VCaP (cell line): ENCODE measurements at regions not wholly inside any gene's neighbourhood (a gene's known extent, or its start where the extent isn't known, plus 50 kb on each side); places are given as distances from the start of the nearest gene placed in this dataset.

Source experiments
- H3K27ac ChIP-seq: fragments of 450-650 bp; 2 replicates; pipeline ENCODE4 v1.5.1; 2017
- TF ChIP-seq, protein P1 (sequence below): fragments of 450-650 bp; conservative IDR thresholded peaks from 2 replicates; pipeline ENCODE4 v1.5.1; 2017; ENCODE audit warnings: mild to moderate bottlenecking, moderate library complexity

DNA sequence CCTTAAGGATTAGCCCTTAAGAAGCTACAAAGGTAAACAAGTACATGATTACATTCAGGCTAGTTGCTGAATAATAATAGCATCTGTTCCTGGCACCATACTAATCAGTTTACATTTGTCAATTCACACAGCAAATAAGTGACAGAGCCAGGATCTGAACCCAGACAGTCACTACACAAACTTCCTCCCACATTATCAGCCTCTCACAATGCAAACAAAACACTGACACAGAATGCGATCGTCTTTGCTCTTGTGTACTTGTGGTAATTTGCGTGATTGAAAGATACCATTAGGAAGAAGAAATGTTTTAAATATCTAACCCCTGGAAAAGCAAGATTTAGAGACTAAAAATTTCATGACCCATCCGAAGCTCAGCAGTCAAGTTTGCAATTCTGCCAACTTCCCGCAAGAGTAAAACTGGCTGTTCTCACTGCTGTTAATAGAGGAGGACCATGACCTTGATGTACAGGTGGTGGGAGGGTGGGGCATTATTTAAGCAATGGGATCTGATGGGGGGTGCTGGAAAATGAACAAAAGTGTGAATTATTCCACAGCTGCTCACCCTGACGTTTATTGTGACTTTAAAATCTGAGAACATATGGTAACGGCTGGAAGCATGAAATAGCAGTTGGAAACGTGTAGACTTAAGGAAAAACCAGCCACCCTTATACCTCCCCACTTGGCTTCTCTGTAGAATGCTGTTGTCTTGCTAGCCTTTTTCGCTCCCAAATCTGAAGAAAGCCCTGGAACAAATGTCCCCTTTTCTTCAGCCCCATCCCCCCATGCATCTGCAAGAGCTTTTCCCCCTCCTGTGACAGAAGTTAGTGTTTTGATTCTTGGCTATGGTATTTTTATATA, 95.3 kb upstream of the ARMC2 start:
- TF ChIP-seq, protein P1, sequence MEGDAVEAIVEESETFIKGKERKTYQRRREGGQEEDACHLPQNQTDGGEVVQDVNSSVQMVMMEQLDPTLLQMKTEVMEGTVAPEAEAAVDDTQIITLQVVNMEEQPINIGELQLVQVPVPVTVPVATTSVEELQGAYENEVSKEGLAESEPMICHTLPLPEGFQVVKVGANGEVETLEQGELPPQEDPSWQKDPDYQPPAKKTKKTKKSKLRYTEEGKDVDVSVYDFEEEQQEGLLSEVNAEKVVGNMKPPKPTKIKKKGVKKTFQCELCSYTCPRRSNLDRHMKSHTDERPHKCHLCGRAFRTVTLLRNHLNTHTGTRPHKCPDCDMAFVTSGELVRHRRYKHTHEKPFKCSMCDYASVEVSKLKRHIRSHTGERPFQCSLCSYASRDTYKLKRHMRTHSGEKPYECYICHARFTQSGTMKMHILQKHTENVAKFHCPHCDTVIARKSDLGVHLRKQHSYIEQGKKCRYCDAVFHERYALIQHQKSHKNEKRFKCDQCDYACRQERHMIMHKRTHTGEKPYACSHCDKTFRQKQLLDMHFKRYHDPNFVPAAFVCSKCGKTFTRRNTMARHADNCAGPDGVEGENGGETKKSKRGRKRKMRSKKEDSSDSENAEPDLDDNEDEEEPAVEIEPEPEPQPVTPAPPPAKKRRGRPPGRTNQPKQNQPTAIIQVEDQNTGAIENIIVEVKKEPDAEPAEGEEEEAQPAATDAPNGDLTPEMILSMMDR: no peak
- peak overlapping the region; percentile 73 for H3K27ac ChIP-seq

GRCh38 chr6:108755257-108756240, 92.7 kb upstream of the ARMC2 start:
- TF ChIP-seq, protein P1: no peak
- no peak overlapping the region for H3K27ac ChIP-seq

- TF ChIP-seq, protein P1: no peak
- no peak overlapping the region for H3K27ac ChIP-seq
Observed at GRCh38 chr6:108757357-108757756, 90.9 kb upstream of the ARMC2 start.

- TF ChIP-seq, protein P1: no peak
- no peak overlapping the region for H3K27ac ChIP-seq
Observed at GRCh38 chr6:108758884-108759283, 89.3 kb upstream of the ARMC2 start.

DNA sequence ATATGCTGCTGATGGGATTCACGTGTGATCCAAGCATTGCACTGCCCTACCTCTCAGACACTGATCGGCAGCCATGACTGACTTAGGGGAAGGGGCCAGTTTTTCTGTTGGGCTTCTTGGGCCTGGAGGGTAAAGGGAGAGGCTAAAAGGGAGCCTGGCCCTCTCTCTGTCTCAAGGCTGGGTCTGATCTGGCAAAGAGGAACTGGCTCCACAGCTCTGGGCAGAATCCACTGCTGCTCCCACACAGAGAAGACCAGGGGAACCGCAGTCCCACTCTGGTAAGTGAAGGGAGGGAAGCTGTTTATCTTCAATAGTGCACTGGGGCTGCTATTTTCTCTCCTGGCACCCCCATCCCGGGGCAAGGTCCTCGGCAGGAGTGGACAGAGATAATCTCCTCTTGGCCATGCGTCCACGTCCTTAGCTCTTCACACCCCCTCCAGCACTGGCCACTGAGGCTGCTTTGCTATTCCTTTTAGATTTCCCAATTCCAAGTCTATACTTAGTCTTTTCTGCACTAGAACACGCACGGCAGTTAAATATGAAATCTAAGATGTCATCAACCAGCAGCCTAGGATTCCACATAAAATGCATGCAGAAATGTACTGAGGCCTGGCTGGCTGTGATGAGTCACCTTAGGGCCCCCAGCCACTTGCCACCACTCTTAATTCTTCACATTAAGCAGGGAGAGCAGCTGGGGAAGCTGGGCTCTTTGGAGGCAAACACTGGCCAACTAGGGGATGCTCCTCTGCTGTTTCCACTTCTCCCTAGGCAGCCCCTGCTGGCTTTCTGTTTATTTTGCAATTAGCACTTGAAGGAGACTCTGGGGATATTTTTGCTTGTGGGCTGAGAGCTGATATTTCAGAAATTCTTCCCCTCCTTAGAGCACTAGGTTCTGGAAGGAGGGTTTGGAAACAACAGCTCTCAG, 87.8 kb upstream of the ARMC2 start:
- H3K27ac ChIP-seq: no peak overlapping the region
- TF ChIP-seq, protein P1: no peak

- TF ChIP-seq, protein P1: no peak
- H3K27ac ChIP-seq: no peak overlapping the region
Observed at GRCh38 chr6:108762394-108762793, 85.8 kb upstream of the ARMC2 start.
